ENCODE measurements at regions not wholly inside any gene's neighbourhood (a gene's known extent, or its start where the extent isn't known, plus 50 kb on each side); places are given as distances from the start of the nearest gene placed in this dataset.

DNA sequence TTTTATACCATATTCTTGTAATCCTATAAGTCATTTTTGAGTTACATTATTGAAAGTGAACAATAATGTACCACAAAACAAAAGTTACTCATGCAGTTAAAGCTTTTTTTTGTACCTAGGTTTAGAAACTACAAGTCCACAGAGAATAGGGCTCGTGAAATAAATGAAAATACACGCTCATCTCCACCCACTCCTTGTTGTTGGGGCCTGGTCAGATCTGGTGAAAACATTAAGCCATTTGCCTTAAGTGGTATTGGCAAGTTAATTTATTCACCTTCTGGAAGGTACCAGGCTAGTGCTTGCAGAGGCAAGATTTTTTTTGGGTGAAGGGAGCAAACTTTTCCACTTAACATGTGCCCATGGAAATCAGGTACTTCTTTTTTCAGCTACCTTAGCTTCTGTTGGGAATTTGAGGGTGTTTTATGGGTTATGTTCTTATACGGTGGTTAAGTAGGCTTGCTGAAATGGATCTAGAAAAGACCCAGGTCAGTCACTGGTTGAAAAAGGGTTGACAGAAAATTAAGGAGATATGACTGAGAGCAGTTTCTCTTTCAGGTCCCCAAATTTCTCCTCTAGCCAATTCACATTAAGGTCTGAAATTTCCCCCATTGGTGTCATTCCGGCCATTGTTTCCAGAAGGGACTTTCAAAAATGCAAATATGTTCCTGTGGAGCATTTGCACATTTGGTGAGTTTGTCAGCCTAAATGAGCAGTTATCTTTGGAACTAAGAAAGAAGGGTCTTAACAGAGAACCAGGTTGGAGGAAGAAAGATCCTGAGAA is 143.3 kb downstream of the KCNRG start:
- H3K27me3 Mint-ChIP-seq (ENCODE audit: low read depth, poor library complexity) = peaks cover 3% of the 10 kb centered on the region
- H3K27ac Mint-ChIP-seq = no peak overlapping the region
- H3K9me3 Mint-ChIP-seq = no peaks in the 10 kb centered on the region
- peaks cover 35% of the 10 kb centered on the region for H3K4me1 Mint-ChIP-seq
- no peak overlapping the region for H3K4me3 Mint-ChIP-seq
- TF ChIP-seq, protein P1, sequence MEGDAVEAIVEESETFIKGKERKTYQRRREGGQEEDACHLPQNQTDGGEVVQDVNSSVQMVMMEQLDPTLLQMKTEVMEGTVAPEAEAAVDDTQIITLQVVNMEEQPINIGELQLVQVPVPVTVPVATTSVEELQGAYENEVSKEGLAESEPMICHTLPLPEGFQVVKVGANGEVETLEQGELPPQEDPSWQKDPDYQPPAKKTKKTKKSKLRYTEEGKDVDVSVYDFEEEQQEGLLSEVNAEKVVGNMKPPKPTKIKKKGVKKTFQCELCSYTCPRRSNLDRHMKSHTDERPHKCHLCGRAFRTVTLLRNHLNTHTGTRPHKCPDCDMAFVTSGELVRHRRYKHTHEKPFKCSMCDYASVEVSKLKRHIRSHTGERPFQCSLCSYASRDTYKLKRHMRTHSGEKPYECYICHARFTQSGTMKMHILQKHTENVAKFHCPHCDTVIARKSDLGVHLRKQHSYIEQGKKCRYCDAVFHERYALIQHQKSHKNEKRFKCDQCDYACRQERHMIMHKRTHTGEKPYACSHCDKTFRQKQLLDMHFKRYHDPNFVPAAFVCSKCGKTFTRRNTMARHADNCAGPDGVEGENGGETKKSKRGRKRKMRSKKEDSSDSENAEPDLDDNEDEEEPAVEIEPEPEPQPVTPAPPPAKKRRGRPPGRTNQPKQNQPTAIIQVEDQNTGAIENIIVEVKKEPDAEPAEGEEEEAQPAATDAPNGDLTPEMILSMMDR (IDR thresholded peaks at IDR 0.05) = no peak
- no peaks in the 10 kb centered on the region for H3K36me3 Mint-ChIP-seq (ENCODE audit: low read depth)
- no peak for DNase-seq

- DNase-seq = no peak
- Mint-ChIP-seq H3K4me1 (peaks cover 35% of the 10 kb centered on the region), H3K27ac (no peak overlapping the region), H3K4me3 (no peak overlapping the region), H3K9me3 (no peaks in the 10 kb centered on the region), H3K27me3 (ENCODE audit: low read depth, poor library complexity) (peaks cover 3% of the 10 kb centered on the region), H3K36me3 (ENCODE audit: low read depth) (no peaks in the 10 kb centered on the region)
- TF ChIP-seq, protein P1 (IDR thresholded peaks at IDR 0.05) = no peak
Measured at GRCh38 chr13:50159607-50160006, 144.4 kb downstream of the KCNRG start.

GRCh38 chr13:50161052-50161451 is 145.8 kb downstream of the KCNRG start:
- DNase-seq = no peak
- Mint-ChIP-seq H3K36me3 (ENCODE audit: low read depth) (no peaks in the 10 kb centered on the region), H3K9me3 (peaks cover 4% of the 10 kb centered on the region), H3K27me3 (ENCODE audit: low read depth, poor library complexity) (peaks cover 3% of the 10 kb centered on the region), H3K4me3 (no peak overlapping the region), H3K27ac (no peak overlapping the region), H3K4me1 (peaks cover 31% of the 10 kb centered on the region)
- TF ChIP-seq, protein P1 (IDR thresholded peaks at IDR 0.05) = no peak

- no peak overlapping the region for H3K4me3 Mint-ChIP-seq
- peaks cover 6% of the 10 kb centered on the region for H3K27me3 Mint-ChIP-seq (ENCODE audit: low read depth, poor library complexity)
- peaks cover 21% of the 10 kb centered on the region for H3K4me1 Mint-ChIP-seq
- TF ChIP-seq, protein P1 (IDR thresholded peaks at IDR 0.05) = no peak
- H3K36me3 Mint-ChIP-seq (ENCODE audit: low read depth) = no peaks in the 10 kb centered on the region
- no peak for DNase-seq
- no peak overlapping the region for H3K27ac Mint-ChIP-seq
- peaks cover 7% of the 10 kb centered on the region for H3K9me3 Mint-ChIP-seq
Measured at GRCh38 chr13:50162001-50162400, 146.8 kb downstream of the KCNRG start.

- H3K27me3 Mint-ChIP-seq (ENCODE audit: low read depth, poor library complexity) = peaks cover 6% of the 10 kb centered on the region
- peaks cover 19% of the 10 kb centered on the region for H3K4me1 Mint-ChIP-seq
- no peak overlapping the region for H3K4me3 Mint-ChIP-seq
- no peaks in the 10 kb centered on the region for H3K36me3 Mint-ChIP-seq (ENCODE audit: low read depth)
- H3K27ac Mint-ChIP-seq = no peak overlapping the region
- TF ChIP-seq, protein P1 (IDR thresholded peaks at IDR 0.05) = no peak
- H3K9me3 Mint-ChIP-seq = peaks cover 7% of the 10 kb centered on the region
- DNase-seq = no peak
Measured at GRCh38 chr13:50162567-50162966, 147.3 kb downstream of the KCNRG start.

Data from nephron progenitor cell (in vitro differentiated cells).